IMR-90 (cell line): ENCODE measurements at regions not wholly inside any gene's neighbourhood (a gene's known extent, or its start where the extent isn't known, plus 50 kb on each side); places are given as distances from the start of the nearest gene placed in this dataset.

Experiments used
- ATAC-seq: fragments of 200-7000 bp; cut with Tn5 transposase; 2 replicates; pipeline ENCODE4 v1.9.1; 2020; ENCODE audit warnings: low read depth, mild to moderate bottlenecking, moderate library complexity
- BruUV-seq: library from RNA; stranded (reverse); fragments of 400-500 nt; replicated peaks from 2 replicates; lab custom pipeline; 2021; lab: Mats Ljungman, UMichigan
- CTCF ChIA-PET: fragments of 300-600 bp; formaldehyde crosslinking; extraction: SDS; loops from one replicate; lab custom pipeline; 2021; ENCODE audit warnings: antibody characterized with exemption; lab: Yijun Ruan, JAX
- POLR2A ChIA-PET: fragments of 300-600 bp; sonication (Branson Sonifier 250); formaldehyde crosslinking; loops from one replicate; lab custom pipeline; 2022; ENCODE audit warnings: antibody characterized with exemption; ENCODE audit not compliant: unreplicated experiment; lab: Charles Lee
- DNase-seq: peaks from one replicate; pipeline ENCODE4 v3.0.0; 2013
- H2AFZ ChIP-seq: replicated peaks from 2 replicates; pipeline ENCODE3; 2013; ENCODE audit warnings: low read length, mild to moderate bottlenecking; ENCODE audit not compliant: poor library complexity
- H2AK5ac ChIP-seq: 2 replicates; pipeline ENCODE4 v1.6.1; 2013; ENCODE audit warnings: low read depth, low read length, inconsistent platforms
- H2AK9ac ChIP-seq: replicated peaks from 2 replicates; pipeline ENCODE3; 2013; ENCODE audit warnings: mild to moderate bottlenecking, low read depth, low read length, moderate library complexity; ENCODE audit not compliant: poor library complexity
- H2BK120ac ChIP-seq: 2 replicates; pipeline ENCODE4 v1.6.1; 2013; ENCODE audit warnings: low read depth, low read length, inconsistent platforms
- H2BK15ac ChIP-seq: 3 replicates; pipeline ENCODE4 v1.6.1; 2013; ENCODE audit warnings: low read depth, low read length, inconsistent platforms
- H2BK20ac ChIP-seq: 2 replicates; pipeline ENCODE4 v1.6.1; 2013; ENCODE audit warnings: low read depth, mild to moderate bottlenecking, inconsistent platforms, low read length, moderate library complexity
- H2BK5ac ChIP-seq: 2 replicates; pipeline ENCODE4 v1.6.1; 2013; ENCODE audit warnings: mild to moderate bottlenecking, low read depth, low read length, inconsistent platforms; ENCODE audit not compliant: poor library complexity, severe bottlenecking
- H3K14ac ChIP-seq: replicated peaks from 2 replicates; pipeline ENCODE4 v1.6.1; 2013; ENCODE audit warnings: low read depth, low read length, inconsistent platforms
- H3K18ac ChIP-seq: 2 replicates; pipeline ENCODE4 v1.6.1; 2013; ENCODE audit warnings: low read depth, low read length, control low read depth
- H3K23ac ChIP-seq: 2 replicates; pipeline ENCODE4 v1.6.1; 2013; ENCODE audit warnings: low read depth, low read length, inconsistent platforms
- H3K27ac ChIP-seq: 2 replicates; pipeline ENCODE4 v1.5.1; 2013; ENCODE audit warnings: mild to moderate bottlenecking, control low read depth, low read length; ENCODE audit not compliant: insufficient read depth
- H3K27me3 ChIP-seq: 2 replicates; pipeline ENCODE4 v1.6.1; 2013; ENCODE audit warnings: low read length; ENCODE audit not compliant: control insufficient read depth, insufficient read depth
- H3K36me3 ChIP-seq: 2 replicates; pipeline ENCODE4 v1.6.1; 2013; ENCODE audit warnings: low read length, mixed read lengths; ENCODE audit not compliant: control insufficient read depth, insufficient read depth
- H3K4ac ChIP-seq: 2 replicates; pipeline ENCODE4 v1.6.1; 2013; ENCODE audit warnings: low read depth, low read length, inconsistent platforms
- H3K4me1 ChIP-seq: 2 replicates; pipeline ENCODE4 v1.6.1; 2013; ENCODE audit warnings: low read length, mixed read lengths; ENCODE audit not compliant: control insufficient read depth, insufficient read depth
- H3K4me2 ChIP-seq: 2 replicates; pipeline ENCODE4 v1.6.1; 2013; ENCODE audit warnings: low read depth, mild to moderate bottlenecking, control low read depth, low read length, moderate library complexity
- H3K4me3 ChIP-seq: 2 replicates; pipeline ENCODE4 v1.5.1; 2013; ENCODE audit warnings: low read depth, mild to moderate bottlenecking, control low read depth, low read length, moderate library complexity; ENCODE audit not compliant: insufficient read depth
- H3K56ac ChIP-seq: 2 replicates; pipeline ENCODE4 v1.6.1; 2013; ENCODE audit warnings: low read length, inconsistent platforms; ENCODE audit not compliant: insufficient read depth; ENCODE audit errors: extremely low read depth
- H3K79me1 ChIP-seq, 2 experiments: 2 replicates each; pipeline ENCODE4 v1.6.1; 2013; ENCODE audit warnings: low read length in 2 of 2, inconsistent platforms in 1 of 2, low read depth in 1 of 2
- H3K9ac ChIP-seq: 2 replicates; pipeline ENCODE4 v1.6.1; 2013; ENCODE audit warnings: low read depth, low read length, control low read depth
- H3K9me1 ChIP-seq: 2 replicates; pipeline ENCODE4 v1.6.1; 2013; ENCODE audit warnings: low read length, inconsistent platforms; ENCODE audit not compliant: insufficient read depth
- H3K9me3 ChIP-seq: 2 replicates; pipeline ENCODE4 v1.6.1; 2013; ENCODE audit warnings: low read length; ENCODE audit not compliant: control insufficient read depth, insufficient read depth
- H4K20me1 ChIP-seq: 2 replicates; pipeline ENCODE4 v1.6.1; 2013; ENCODE audit warnings: low read length, inconsistent platforms; ENCODE audit not compliant: insufficient read depth
- H4K5ac ChIP-seq: 2 replicates; pipeline ENCODE4 v1.6.1; 2013; ENCODE audit warnings: mild to moderate bottlenecking, low read depth, low read length, control low read depth
- H4K8ac ChIP-seq, 2 experiments: 2 replicates each; pipeline ENCODE4 v1.6.1; 2013; ENCODE audit warnings: low read depth in 2 of 2, low read length in 2 of 2, control low read depth in 1 of 2, inconsistent platforms in 1 of 2
- H4K91ac ChIP-seq: 2 replicates; pipeline ENCODE4 v1.6.1; 2013; ENCODE audit warnings: low read depth, low read length, inconsistent platforms; ENCODE audit not compliant: insufficient read depth
- NFE2L2 ChIP-seq: fragments of 150-350 bp; IDR thresholded peaks from 2 replicates; pipeline ENCODE4 v1.6.1; 2016; ENCODE audit warnings: low read depth, mild to moderate bottlenecking, low read length
- RAD21 ChIP-seq: IDR thresholded peaks from 2 replicates; pipeline ENCODE4 v1.6.1; 2012; ENCODE audit warnings: low read length, improper control_type of control experiment
- RCOR1 ChIP-seq: IDR thresholded peaks from 2 replicates; pipeline ENCODE4 v1.6.1; 2012; ENCODE audit warnings: mild to moderate bottlenecking, low read length, improper control_type of control experiment; ENCODE audit not compliant: insufficient replicate concordance
- SMC3 ChIP-seq: fragments of 150-350 bp; IDR thresholded peaks from 2 replicates; pipeline ENCODE4 v1.6.1; 2016; ENCODE audit warnings: low read depth, mild to moderate bottlenecking, antibody characterized with exemption, low read length, moderate library complexity
- dilution Hi-C: fragments of 300-500 bp; cut with HindIII; formaldehyde crosslinking; loops from one replicate; pipeline ENCODE4 v1.14.3; 2018; ENCODE audit warnings: low sequenced_read_pairs; ENCODE audit not compliant: unreplicated experiment
- in situ Hi-C: fragments of 300-500 bp; cut with MboI; formaldehyde crosslinking; loops from 3 replicates; pipeline ENCODE4 v1.14.3; 2019; ENCODE audit warnings: low sequenced_read_pairs, inconsistent platforms, mixed read lengths
- intact Hi-C: fragments of 100-400 bp; cut with micrococcal nuclease; formaldehyde crosslinking; loops from 2 replicates; pipeline ENCODE4 v1.10.0; 2022
- TF ChIP-seq, protein P1 (sequence below): conservative IDR thresholded peaks from 2 replicates; pipeline ENCODE4 v1.5.1; 2012; ENCODE audit warnings: mild to moderate bottlenecking, low read depth, low read length, improper control_type of control experiment

DNA sequence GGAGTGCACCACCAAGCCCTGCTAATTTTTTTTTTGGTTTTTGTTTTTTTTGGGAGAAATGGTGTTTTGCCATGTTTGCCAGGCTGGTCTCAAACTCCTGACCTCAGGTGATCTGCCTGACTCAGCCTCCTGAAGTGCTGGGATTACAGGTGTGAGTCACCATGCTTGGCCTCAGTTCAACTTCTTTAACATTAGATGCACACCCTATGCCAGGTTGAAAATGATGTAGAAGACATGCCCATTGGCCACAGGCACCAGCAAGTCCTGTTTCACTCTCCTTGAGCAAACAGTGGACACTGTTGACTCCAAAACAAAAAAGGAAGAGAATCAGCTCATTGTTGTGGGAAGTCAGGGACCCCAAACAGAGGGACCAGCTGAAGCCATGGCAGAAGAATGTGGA, 1205.3 kb downstream of the REEP3 start:
- no peak overlapping the region for H3K23ac ChIP-seq
- H3K9me3 ChIP-seq = peaks cover 4% of the 10 kb centered on the region; the same call in 1 of the 2 replicates
- no peak overlapping the region for H2BK15ac ChIP-seq
- POLR2A ChIA-PET = no interaction called here
- H2BK20ac ChIP-seq = no peak overlapping the region
- no peak overlapping the region for H3K27ac ChIP-seq
- H4K5ac ChIP-seq = no peak overlapping the region
- H2AK5ac ChIP-seq = no peak overlapping the region
- no peak for TF ChIP-seq RAD21
- no peak for TF ChIP-seq SMC3
- TF ChIP-seq, protein P1, sequence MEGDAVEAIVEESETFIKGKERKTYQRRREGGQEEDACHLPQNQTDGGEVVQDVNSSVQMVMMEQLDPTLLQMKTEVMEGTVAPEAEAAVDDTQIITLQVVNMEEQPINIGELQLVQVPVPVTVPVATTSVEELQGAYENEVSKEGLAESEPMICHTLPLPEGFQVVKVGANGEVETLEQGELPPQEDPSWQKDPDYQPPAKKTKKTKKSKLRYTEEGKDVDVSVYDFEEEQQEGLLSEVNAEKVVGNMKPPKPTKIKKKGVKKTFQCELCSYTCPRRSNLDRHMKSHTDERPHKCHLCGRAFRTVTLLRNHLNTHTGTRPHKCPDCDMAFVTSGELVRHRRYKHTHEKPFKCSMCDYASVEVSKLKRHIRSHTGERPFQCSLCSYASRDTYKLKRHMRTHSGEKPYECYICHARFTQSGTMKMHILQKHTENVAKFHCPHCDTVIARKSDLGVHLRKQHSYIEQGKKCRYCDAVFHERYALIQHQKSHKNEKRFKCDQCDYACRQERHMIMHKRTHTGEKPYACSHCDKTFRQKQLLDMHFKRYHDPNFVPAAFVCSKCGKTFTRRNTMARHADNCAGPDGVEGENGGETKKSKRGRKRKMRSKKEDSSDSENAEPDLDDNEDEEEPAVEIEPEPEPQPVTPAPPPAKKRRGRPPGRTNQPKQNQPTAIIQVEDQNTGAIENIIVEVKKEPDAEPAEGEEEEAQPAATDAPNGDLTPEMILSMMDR = no peak
- no peak for TF ChIP-seq NFE2L2
- TF ChIP-seq RCOR1 = no peak
- H3K56ac ChIP-seq = no peak overlapping the region
- H3K4me1 ChIP-seq = no peaks in the 10 kb centered on the region
- no peak overlapping the region for H2BK120ac ChIP-seq
- ATAC-seq = no peak
- H3K4me2 ChIP-seq = no peak overlapping the region
- H2AFZ ChIP-seq = no peak overlapping the region
- no peak overlapping the region for H2AK9ac ChIP-seq
- H3K4ac ChIP-seq = no peak overlapping the region
- no TSS peak for BruUV-seq
- no peak overlapping the region for H3K4me3 ChIP-seq
- DNase-seq = no peak
- CTCF ChIA-PET = no interaction called here
- no peaks in the 10 kb centered on the region for H3K9me1 ChIP-seq
- no peak overlapping the region for H2BK5ac ChIP-seq
- no peak overlapping the region for H3K18ac ChIP-seq
- in situ Hi-C loops (no loop called here), intact Hi-C loops (no loop called here), dilution Hi-C loops (no loop called here)
- no peak overlapping the region for H3K14ac ChIP-seq
- H3K36me3 ChIP-seq = no peaks in the 10 kb centered on the region
- no peak overlapping the region for H4K91ac ChIP-seq
- no peaks in the 10 kb centered on the region for H3K79me1 ChIP-seq
- H3K27me3 ChIP-seq = no peaks in the 10 kb centered on the region
- H4K20me1 ChIP-seq = no peaks in the 10 kb centered on the region
- no peak overlapping the region for H3K9ac ChIP-seq
- H4K8ac ChIP-seq = no peak overlapping the region
